ENCODE measurements at regions not wholly inside any gene's neighbourhood (a gene's known extent, or its start where the extent isn't known, plus 50 kb on each side); places are given as distances from the start of the nearest gene placed in this dataset.
"Not testable (repeated sequence)": the region's sequence is repeated elsewhere in the genome, so short reads cannot be mapped to it uniquely, and the experiment has no call there.

DNA sequence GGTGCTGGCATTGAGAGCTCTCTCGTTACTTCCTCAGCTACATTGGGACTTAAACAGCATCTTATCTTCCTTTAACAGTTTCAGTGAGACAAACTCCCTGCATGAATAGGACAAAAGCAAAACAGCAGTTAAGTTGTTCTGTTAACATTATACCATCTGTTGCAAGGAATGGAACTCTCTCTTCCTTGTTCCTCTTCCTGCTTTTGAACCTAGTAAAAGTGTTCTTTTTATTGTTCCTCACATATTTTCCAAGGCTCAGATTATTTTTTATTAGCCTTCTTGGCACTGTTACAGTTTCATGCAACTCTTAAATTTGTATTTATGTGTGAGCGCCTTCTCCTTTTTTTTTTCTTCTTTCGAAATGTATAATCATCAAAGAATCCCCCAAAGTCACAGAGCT is 202.6 kb upstream of the UFM1 start:
- Histone ChIP-seq H3K4me1 (ENCODE audit: control insufficient read depth, insufficient read depth, low read length) (no peaks in the 10 kb centered on the region), H3K36me3 (ENCODE audit: control insufficient read depth, insufficient read depth, low read length) (no peaks in the 10 kb centered on the region), H3K27me3 (ENCODE audit: control insufficient read depth, insufficient read depth, low read length) (no peaks in the 10 kb centered on the region), H3K9me3 (ENCODE audit: control insufficient read depth, insufficient read depth, low read length) (no peaks in the 10 kb centered on the region), H3K9ac (ENCODE audit: low read depth, low read length) (no peak overlapping the region), H3K4me3 (ENCODE audit: low read depth, low read length) (no peak overlapping the region)

- Histone ChIP-seq H3K36me3 (ENCODE audit: control insufficient read depth, insufficient read depth, low read length) (no peaks in the 10 kb centered on the region), H3K27me3 (ENCODE audit: control insufficient read depth, insufficient read depth, low read length) (no peaks in the 10 kb centered on the region), H3K4me1 (ENCODE audit: control insufficient read depth, insufficient read depth, low read length) (no peaks in the 10 kb centered on the region), H3K4me3 (ENCODE audit: low read depth, low read length) (no peak overlapping the region), H3K9me3 (ENCODE audit: control insufficient read depth, insufficient read depth, low read length) (no peaks in the 10 kb centered on the region), H3K9ac (ENCODE audit: low read depth, low read length) (no peak overlapping the region)
Measured at GRCh38 chr13:38141792-38142191, 207.9 kb upstream of the UFM1 start.

DNA sequence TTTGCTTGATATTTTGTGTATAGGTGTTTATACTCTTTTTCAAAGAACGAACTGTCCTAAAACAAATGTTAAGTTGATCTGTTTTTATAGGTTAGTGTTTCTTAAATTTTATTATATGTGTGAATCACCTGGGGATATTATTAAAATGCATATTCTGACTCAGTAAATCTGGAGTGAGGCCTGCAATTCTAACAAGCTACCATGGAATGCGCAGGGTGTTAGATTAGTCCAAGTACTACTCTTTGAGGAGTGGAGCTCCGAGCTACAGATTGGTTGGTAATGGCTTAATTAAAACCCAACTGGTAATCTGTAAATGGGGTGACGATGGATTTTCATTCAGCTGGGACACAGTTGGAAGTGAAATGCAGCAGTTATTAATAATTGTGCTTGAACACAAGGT is 214.1 kb upstream of the UFM1 start:
- no peak overlapping the region for H3K9ac ChIP-seq (ENCODE audit: low read depth, low read length)
- no peaks in the 10 kb centered on the region for H3K9me3 ChIP-seq (ENCODE audit: control insufficient read depth, insufficient read depth, low read length)

DNA sequence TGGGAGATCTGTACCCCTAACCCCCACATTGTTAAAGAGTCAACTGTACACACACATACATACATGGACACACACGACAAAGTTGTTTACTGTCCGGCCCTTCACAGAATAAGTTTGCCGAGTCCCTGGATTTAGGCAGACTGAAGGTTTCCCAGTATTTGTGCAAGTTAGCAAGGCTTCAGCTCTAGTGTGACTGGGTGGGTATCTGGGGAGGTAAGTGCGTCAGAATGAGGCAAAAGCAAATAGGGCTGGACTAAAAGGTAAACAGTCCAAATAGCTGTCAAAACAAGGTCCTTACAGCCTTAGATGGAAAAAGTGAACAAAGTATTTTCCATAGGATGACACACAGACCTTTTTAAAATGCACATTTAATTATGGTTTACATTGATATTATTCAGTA is 228.4 kb upstream of the UFM1 start:
- no peak overlapping the region for H3K4me3 ChIP-seq (ENCODE audit: low read depth, low read length)
- H3K36me3 ChIP-seq (ENCODE audit: control insufficient read depth, insufficient read depth, low read length) = no peaks in the 10 kb centered on the region
- H3K9me3 ChIP-seq (ENCODE audit: control insufficient read depth, insufficient read depth, low read length) = no peaks in the 10 kb centered on the region
- H3K9ac ChIP-seq (ENCODE audit: low read depth, low read length) = no peak overlapping the region
- no peaks in the 10 kb centered on the region for H3K27me3 ChIP-seq (ENCODE audit: control insufficient read depth, insufficient read depth, low read length)
- no peaks in the 10 kb centered on the region for H3K4me1 ChIP-seq (ENCODE audit: control insufficient read depth, insufficient read depth, low read length)

More for the DNA sequence above, 214.1 kb upstream of the UFM1 start:
- H3K27me3 ChIP-seq (ENCODE audit: control insufficient read depth, insufficient read depth, low read length) = no peaks in the 10 kb centered on the region
- H3K4me1 ChIP-seq (ENCODE audit: control insufficient read depth, insufficient read depth, low read length) = no peaks in the 10 kb centered on the region
- H3K4me3 ChIP-seq (ENCODE audit: low read depth, low read length) = no peak overlapping the region
- no peaks in the 10 kb centered on the region for H3K36me3 ChIP-seq (ENCODE audit: control insufficient read depth, insufficient read depth, low read length)

DNA sequence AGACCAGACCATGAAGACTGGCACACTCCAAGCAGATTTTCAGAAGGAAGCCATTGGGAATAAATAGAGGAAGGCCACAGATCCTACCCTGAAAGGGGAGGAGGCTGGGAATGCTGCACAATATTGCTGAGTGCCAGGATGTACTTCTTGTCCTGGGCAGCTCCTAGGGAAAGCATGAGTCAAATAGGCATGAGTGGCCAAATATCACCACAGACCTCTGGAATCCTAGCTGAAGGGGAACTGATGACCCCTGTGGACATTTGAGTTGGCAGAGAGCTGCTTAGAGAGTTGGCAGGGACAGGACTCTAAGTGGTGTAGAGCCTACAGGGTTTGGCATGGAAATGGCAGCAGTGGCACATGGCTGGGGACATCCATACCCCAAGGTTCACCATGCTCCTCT is 234.3 kb upstream of the TRPC4 start:
- Histone ChIP-seq H3K9me3 (ENCODE audit: control insufficient read depth, insufficient read depth, low read length) (no peaks in the 10 kb centered on the region), H3K4me3 (ENCODE audit: low read depth, low read length) (no peak overlapping the region), H3K27me3 (ENCODE audit: control insufficient read depth, insufficient read depth, low read length) (no peaks in the 10 kb centered on the region), H3K4me1 (ENCODE audit: control insufficient read depth, insufficient read depth, low read length) (no peaks in the 10 kb centered on the region), H3K36me3 (ENCODE audit: control insufficient read depth, insufficient read depth, low read length) (no peaks in the 10 kb centered on the region), H3K9ac (ENCODE audit: low read depth, low read length) (no peak overlapping the region)

DNA sequence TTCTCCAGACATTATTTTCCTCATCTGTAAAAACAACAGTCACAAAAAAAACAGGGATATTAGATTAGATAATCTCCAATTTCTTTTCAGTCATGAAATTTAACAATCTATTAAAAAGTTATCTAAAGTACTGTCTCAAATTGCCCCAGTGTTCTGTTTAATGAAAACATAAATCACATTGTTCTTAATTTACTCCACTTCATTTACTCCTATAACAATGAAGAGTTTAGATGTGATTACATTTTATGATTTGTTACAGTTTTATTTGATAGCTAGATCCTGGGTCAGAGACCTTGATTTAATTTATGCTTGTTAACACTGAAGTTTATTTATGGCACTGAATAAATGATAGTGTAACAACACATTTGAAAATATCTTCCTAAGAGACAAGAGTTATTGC is 230.2 kb upstream of the TRPC4 start:
- Histone ChIP-seq H3K36me3 (ENCODE audit: control insufficient read depth, insufficient read depth, low read length) (no peaks in the 10 kb centered on the region), H3K4me1 (ENCODE audit: control insufficient read depth, insufficient read depth, low read length) (no peaks in the 10 kb centered on the region), H3K4me3 (ENCODE audit: low read depth, low read length) (no peak overlapping the region), H3K9me3 (ENCODE audit: control insufficient read depth, insufficient read depth, low read length) (no peaks in the 10 kb centered on the region), H3K9ac (ENCODE audit: low read depth, low read length) (no peak overlapping the region), H3K27me3 (ENCODE audit: control insufficient read depth, insufficient read depth, low read length) (no peaks in the 10 kb centered on the region)

- Histone ChIP-seq H3K9ac (ENCODE audit: low read depth, low read length) (no peak overlapping the region), H3K36me3 (ENCODE audit: control insufficient read depth, insufficient read depth, low read length) (no peaks in the 10 kb centered on the region), H3K9me3 (ENCODE audit: control insufficient read depth, insufficient read depth, low read length) (no peaks in the 10 kb centered on the region), H3K4me3 (ENCODE audit: low read depth, low read length) (no peak overlapping the region), H3K27me3 (ENCODE audit: control insufficient read depth, insufficient read depth, low read length) (no peaks in the 10 kb centered on the region), H3K4me1 (ENCODE audit: control insufficient read depth, insufficient read depth, low read length) (no peaks in the 10 kb centered on the region)
Measured at GRCh38 chr13:38093425-38093824, 223.9 kb upstream of the TRPC4 start.

- Histone ChIP-seq H3K9ac (ENCODE audit: low read depth, low read length) (no peak overlapping the region), H3K27me3 (ENCODE audit: control insufficient read depth, insufficient read depth, low read length) (no peaks in the 10 kb centered on the region), H3K9me3 (ENCODE audit: control insufficient read depth, insufficient read depth, low read length) (no peaks in the 10 kb centered on the region), H3K36me3 (ENCODE audit: control insufficient read depth, insufficient read depth, low read length) (no peaks in the 10 kb centered on the region), H3K4me1 (ENCODE audit: control insufficient read depth, insufficient read depth, low read length) (no peaks in the 10 kb centered on the region), H3K4me3 (ENCODE audit: low read depth, low read length) (no peak overlapping the region)
Measured at GRCh38 chr13:38090913-38091312, 221.3 kb upstream of the TRPC4 start.

DNA sequence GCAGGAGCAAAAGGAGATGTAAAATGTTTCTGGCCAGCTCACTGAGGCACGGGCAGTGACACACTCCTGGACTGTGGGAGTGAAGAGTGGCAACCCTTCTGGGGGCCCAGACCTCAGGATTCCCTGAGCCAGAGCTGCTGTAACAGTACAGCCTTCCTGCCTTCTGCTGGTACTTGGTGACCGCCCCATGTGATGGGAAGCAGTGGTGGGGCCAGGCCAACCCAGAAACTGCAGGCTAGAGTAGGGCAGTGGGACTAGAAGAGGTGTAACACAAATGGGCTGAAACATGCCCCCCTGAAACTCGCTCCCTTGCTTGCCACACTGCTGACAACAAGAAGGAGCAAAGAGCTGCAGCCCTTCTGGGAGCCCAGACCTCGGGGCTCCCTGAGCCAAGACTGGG is 217.1 kb upstream of the TRPC4 start:
- Histone ChIP-seq H3K27me3 (ENCODE audit: control insufficient read depth, insufficient read depth, low read length) (no peaks in the 10 kb centered on the region), H3K36me3 (ENCODE audit: control insufficient read depth, insufficient read depth, low read length) (no peaks in the 10 kb centered on the region), H3K9me3 (ENCODE audit: control insufficient read depth, insufficient read depth, low read length) (no peaks in the 10 kb centered on the region), H3K4me3 (ENCODE audit: low read depth, low read length) (no peak overlapping the region), H3K4me1 (ENCODE audit: control insufficient read depth, insufficient read depth, low read length) (no peaks in the 10 kb centered on the region), H3K9ac (ENCODE audit: low read depth, low read length) (no peak overlapping the region)

GRCh38 chr13:38086013-38086412 is 216.4 kb upstream of the TRPC4 start:
- Histone ChIP-seq H3K4me3 (ENCODE audit: low read depth, low read length) (no peak overlapping the region), H3K27me3 (ENCODE audit: control insufficient read depth, insufficient read depth, low read length) (no peaks in the 10 kb centered on the region), H3K9me3 (ENCODE audit: control insufficient read depth, insufficient read depth, low read length) (no peaks in the 10 kb centered on the region), H3K4me1 (ENCODE audit: control insufficient read depth, insufficient read depth, low read length) (no peaks in the 10 kb centered on the region), H3K36me3 (ENCODE audit: control insufficient read depth, insufficient read depth, low read length) (no peaks in the 10 kb centered on the region), H3K9ac (ENCODE audit: low read depth, low read length) (no peak overlapping the region)

- H3K4me1 ChIP-seq (ENCODE audit: control insufficient read depth, insufficient read depth, low read length) = no peaks in the 10 kb centered on the region
- H3K4me3 ChIP-seq (ENCODE audit: low read depth, low read length) = no peak overlapping the region
- H3K9me3 ChIP-seq (ENCODE audit: control insufficient read depth, insufficient read depth, low read length) = no peaks in the 10 kb centered on the region
- no peaks in the 10 kb centered on the region for H3K36me3 ChIP-seq (ENCODE audit: control insufficient read depth, insufficient read depth, low read length)
- H3K9ac ChIP-seq (ENCODE audit: low read depth, low read length) = no peak overlapping the region
- no peaks in the 10 kb centered on the region for H3K27me3 ChIP-seq (ENCODE audit: control insufficient read depth, insufficient read depth, low read length)
Measured at GRCh38 chr13:38073931-38074330, 204.4 kb upstream of the TRPC4 start.

GRCh38 chr13:38072696-38073095 is 203.1 kb upstream of the TRPC4 start:
- H3K4me1 ChIP-seq (ENCODE audit: control insufficient read depth, insufficient read depth, low read length) = no peaks in the 10 kb centered on the region
- H3K36me3 ChIP-seq (ENCODE audit: control insufficient read depth, insufficient read depth, low read length) = no peaks in the 10 kb centered on the region
- H3K9me3 ChIP-seq (ENCODE audit: control insufficient read depth, insufficient read depth, low read length) = no peaks in the 10 kb centered on the region
- H3K4me3 ChIP-seq (ENCODE audit: low read depth, low read length) = no peak overlapping the region
- no peak overlapping the region for H3K9ac ChIP-seq (ENCODE audit: low read depth, low read length)
- no peaks in the 10 kb centered on the region for H3K27me3 ChIP-seq (ENCODE audit: control insufficient read depth, insufficient read depth, low read length)

DNA sequence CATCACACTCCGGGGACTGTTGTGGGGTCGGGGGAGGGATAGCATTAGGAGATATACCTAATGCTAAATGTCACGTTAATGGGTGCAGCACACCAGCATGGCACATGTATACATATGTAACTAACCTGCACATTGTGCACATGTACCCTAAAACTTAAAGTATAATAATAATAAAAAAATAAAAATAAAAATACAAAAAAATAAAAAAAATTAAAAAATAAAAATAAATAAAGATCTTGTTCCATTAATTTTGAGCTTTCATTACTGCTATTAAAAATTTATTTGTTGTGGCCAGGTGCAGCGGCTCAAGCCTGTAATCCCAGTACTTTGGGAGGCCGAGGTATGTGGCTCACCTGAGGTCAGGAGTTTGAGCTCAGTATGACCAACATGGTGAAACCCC is 201.8 kb upstream of the TRPC4 start:
- not testable (repeated sequence) for H3K9ac ChIP-seq (ENCODE audit: low read depth, low read length); H3K9me3 ChIP-seq (ENCODE audit: control insufficient read depth, insufficient read depth, low read length); H3K4me1 ChIP-seq (ENCODE audit: control insufficient read depth, insufficient read depth, low read length); H3K4me3 ChIP-seq (ENCODE audit: low read depth, low read length); H3K27me3 ChIP-seq (ENCODE audit: control insufficient read depth, insufficient read depth, low read length); H3K36me3 ChIP-seq (ENCODE audit: control insufficient read depth, insufficient read depth, low read length)
